Panc1 (cell line): ENCODE measurements at regions not wholly inside any gene's neighbourhood (a gene's known extent, or its start where the extent isn't known, plus 50 kb on each side); places are given as distances from the start of the nearest gene placed in this dataset.

ENCODE experiments used
- ATAC-seq: fragments of 200-7000 bp; cut with Tn5 transposase; 2 replicates; pipeline ENCODE4 v1.9.1; 2020; ENCODE audit warnings: mild to moderate bottlenecking, moderate library complexity
- BruUV-seq: library from RNA; stranded (reverse); fragments of 400-500 nt; replicated peaks from 2 replicates; lab custom pipeline; 2021; lab: Mats Ljungman, UMichigan
- CTCF ChIA-PET: fragments of 300-600 bp; sonication (Branson Sonifier 250); formaldehyde crosslinking; loops from one replicate; lab custom pipeline; 2022; ENCODE audit warnings: antibody characterized with exemption; lab: Charles Lee
- POLR2A ChIA-PET: fragments of 300-600 bp; sonication (Branson Sonifier 250); formaldehyde crosslinking; loops from one replicate; lab custom pipeline; 2022; ENCODE audit warnings: antibody characterized with exemption; lab: Charles Lee
- DNase-seq: peaks from one replicate; pipeline ENCODE4 v3.0.0-alpha.2; 2010; ENCODE audit warnings: low read depth, low spot score
- H3K27ac ChIP-seq: 2 replicates; pipeline ENCODE4 v1.5.1; 2011; ENCODE audit warnings: mild to moderate bottlenecking, low read length, inconsistent platforms
- H3K27me3 ChIP-seq: fragments of 200-500 bp; sonication (Bioruptor generic); 2 replicates; pipeline ENCODE4 v1.6.0; 2014; ENCODE audit warnings: low read length, inconsistent platforms; ENCODE audit not compliant: control insufficient read depth, insufficient read depth
- H3K36me3 ChIP-seq: fragments of 200-500 bp; sonication (Bioruptor generic); 2 replicates; pipeline ENCODE4 v1.5.1; 2014; ENCODE audit warnings: inconsistent platforms, mild to moderate bottlenecking, low read length, moderate library complexity; ENCODE audit not compliant: control insufficient read depth, insufficient read depth
- H3K4me1 ChIP-seq: 2 replicates; pipeline ENCODE4 v1.5.1; 2011; ENCODE audit warnings: inconsistent platforms, mild to moderate bottlenecking, low read length, moderate library complexity; ENCODE audit not compliant: control insufficient read depth, insufficient read depth
- H3K4me3 ChIP-seq, 2 experiments: 2 replicates each; pipeline ENCODE4 v1.5.1; 2011 to 2012; ENCODE audit warnings: low read depth in 2 of 2, low read length in 2 of 2, mild to moderate bottlenecking in 2 of 2, inconsistent platforms in 1 of 2, moderate library complexity in 1 of 2
- H3K9me3 ChIP-seq: fragments of 200-500 bp; sonication (Bioruptor generic); 2 replicates; pipeline ENCODE4 v1.5.1; 2014; ENCODE audit warnings: low read depth, mild to moderate bottlenecking, inconsistent platforms, low read length, moderate library complexity; ENCODE audit not compliant: control insufficient read depth, insufficient read depth
- POLR2AphosphoS5 ChIP-seq: IDR thresholded peaks from 2 replicates; pipeline ENCODE4 v1.6.1; 2012; ENCODE audit warnings: mild to moderate bottlenecking, low read depth, low read length, moderate library complexity
- REST ChIP-seq, 2 experiments: IDR thresholded peaks; 2 replicates each; pipeline ENCODE4 v1.6.1; 2011 to 2012; ENCODE audit warnings: low read depth in 2 of 2, control low read depth in 1 of 2, low read length in 1 of 2, mild to moderate bottlenecking in 1 of 2, moderate library complexity in 1 of 2; ENCODE audit not compliant: insufficient read depth in 1 of 2
- SIN3A ChIP-seq: IDR thresholded peaks from 2 replicates; pipeline ENCODE4 v1.6.1; 2012; ENCODE audit warnings: low read depth, mild to moderate bottlenecking, low read length, moderate library complexity, borderline replicate concordance; ENCODE audit not compliant: insufficient read depth
- TCF7L2 ChIP-seq: IDR thresholded peaks from 2 replicates; pipeline ENCODE4 v1.6.1; 2011; ENCODE audit warnings: mild to moderate bottlenecking, low read depth, low read length, inconsistent platforms
- in situ Hi-C: cut with HindIII; loops from 2 replicates; pipeline ENCODE4 v1.10.0; 2016; ENCODE audit warnings: low sequenced_read_pairs, low pct_unique_long_range_greater_than_20kb
- intact Hi-C: fragments of 100-400 bp; cut with micrococcal nuclease; formaldehyde crosslinking; loops from one replicate; pipeline ENCODE4 v1.10.0; 2022; ENCODE audit not compliant: unreplicated experiment
- TF ChIP-seq, protein P1 (sequence below): fragments of 450-650 bp; IDR thresholded peaks from 2 replicates; pipeline ENCODE4 v1.5.1; 2017; ENCODE audit warnings: mild to moderate bottlenecking

DNA sequence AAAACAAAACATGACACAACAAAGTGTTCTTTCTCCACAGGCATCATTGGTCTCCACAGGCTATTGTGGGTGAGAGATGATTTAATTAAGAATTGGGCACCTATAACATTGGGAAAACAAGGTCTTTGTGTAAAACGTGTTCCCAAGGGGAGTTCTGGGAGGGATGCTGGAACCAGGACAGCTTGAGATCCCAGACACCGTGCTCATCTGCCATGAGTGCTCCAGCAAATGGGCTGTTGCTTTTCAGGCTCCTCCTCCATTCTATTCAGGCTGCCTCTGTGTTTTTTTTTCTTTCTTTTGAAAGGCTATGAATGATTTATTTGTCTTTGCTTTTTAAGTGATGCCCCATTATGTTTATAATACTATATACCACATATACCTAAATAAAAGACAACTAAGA, 122.4 kb downstream of the DACT1 start:
- no peak overlapping the region for H3K27ac ChIP-seq
- intact Hi-C loops (no loop called here), in situ Hi-C loops (no loop called here)
- H3K4me1 ChIP-seq = no peaks in the 10 kb centered on the region
- H3K36me3 ChIP-seq = no peaks in the 10 kb centered on the region
- ATAC-seq (no peak), DNase-seq (no peak)
- ChIA-PET POLR2A (no interaction called here), CTCF (no interaction called here)
- no TSS peak for BruUV-seq
- TF ChIP-seq SIN3A (no peak), TCF7L2 (no peak), REST (IDR thresholded peaks at IDR 0.05; ENCODE audit: insufficient read depth in 1 of 2, low read depth in 2 of 2, low read length in 1 of 2) (no peak)
- TF ChIP-seq, protein P1, sequence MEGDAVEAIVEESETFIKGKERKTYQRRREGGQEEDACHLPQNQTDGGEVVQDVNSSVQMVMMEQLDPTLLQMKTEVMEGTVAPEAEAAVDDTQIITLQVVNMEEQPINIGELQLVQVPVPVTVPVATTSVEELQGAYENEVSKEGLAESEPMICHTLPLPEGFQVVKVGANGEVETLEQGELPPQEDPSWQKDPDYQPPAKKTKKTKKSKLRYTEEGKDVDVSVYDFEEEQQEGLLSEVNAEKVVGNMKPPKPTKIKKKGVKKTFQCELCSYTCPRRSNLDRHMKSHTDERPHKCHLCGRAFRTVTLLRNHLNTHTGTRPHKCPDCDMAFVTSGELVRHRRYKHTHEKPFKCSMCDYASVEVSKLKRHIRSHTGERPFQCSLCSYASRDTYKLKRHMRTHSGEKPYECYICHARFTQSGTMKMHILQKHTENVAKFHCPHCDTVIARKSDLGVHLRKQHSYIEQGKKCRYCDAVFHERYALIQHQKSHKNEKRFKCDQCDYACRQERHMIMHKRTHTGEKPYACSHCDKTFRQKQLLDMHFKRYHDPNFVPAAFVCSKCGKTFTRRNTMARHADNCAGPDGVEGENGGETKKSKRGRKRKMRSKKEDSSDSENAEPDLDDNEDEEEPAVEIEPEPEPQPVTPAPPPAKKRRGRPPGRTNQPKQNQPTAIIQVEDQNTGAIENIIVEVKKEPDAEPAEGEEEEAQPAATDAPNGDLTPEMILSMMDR = no peak
- no peaks in the 10 kb centered on the region for H3K9me3 ChIP-seq
- H3K4me3 ChIP-seq = no peak overlapping the region
- H3K27me3 ChIP-seq = no peaks in the 10 kb centered on the region

DNA sequence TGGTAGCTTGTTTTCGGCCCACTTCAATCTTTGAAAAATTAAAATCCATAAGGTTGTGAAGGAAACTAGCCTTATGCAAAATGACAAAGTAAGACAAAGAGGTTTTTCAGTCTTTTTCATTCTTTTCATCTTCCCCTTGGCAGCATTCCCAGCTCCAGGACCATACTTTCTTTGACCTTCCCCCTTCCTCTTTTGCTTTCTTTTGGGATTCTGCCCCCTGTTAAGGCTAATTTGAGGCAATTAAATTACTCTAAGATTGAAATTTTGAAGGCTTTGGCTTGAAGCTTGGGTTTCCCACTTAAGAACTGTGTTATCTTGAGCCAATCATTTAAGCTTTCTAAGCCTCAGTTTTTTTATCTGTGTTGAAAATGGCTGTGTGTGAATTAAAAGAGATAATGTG, 124.9 kb downstream of the DACT1 start:
- ChIA-PET POLR2A (no interaction called here), CTCF (no interaction called here)
- ATAC-seq = no peak
- in situ Hi-C loops = no loop called here
- intact Hi-C loops = no loop called here
- TF ChIP-seq POLR2AphosphoS5 = no peak
- no peak for TF ChIP-seq SIN3A
- TF ChIP-seq, protein P1 = no peak
- no peak for TF ChIP-seq REST (IDR thresholded peaks at IDR 0.05; ENCODE audit: insufficient read depth in 1 of 2, low read depth in 2 of 2, low read length in 1 of 2)
- TF ChIP-seq TCF7L2 = no peak
- BruUV-seq = no TSS peak
- Histone ChIP-seq H3K27me3 (no peaks in the 10 kb centered on the region), H3K36me3 (no peaks in the 10 kb centered on the region), H3K27ac (no peak overlapping the region), H3K4me3 (no peak overlapping the region), H3K9me3 (no peaks in the 10 kb centered on the region), H3K4me1 (no peaks in the 10 kb centered on the region)
- DNase-seq = no peak
